SK-N-SH (cell line): ENCODE measurements at regions not wholly inside any gene's neighbourhood (a gene's known extent, or its start where the extent isn't known, plus 50 kb on each side); places are given as distances from the start of the nearest gene placed in this dataset.

Experiments used
- EP300 ChIP-seq, 2 experiments: IDR thresholded peaks; 2 replicates each; pipeline versions ENCODE4 v1.4.0 to v1.6.1; 2012; ENCODE audit warnings: borderline replicate concordance in 1 of 2, low read depth in 1 of 2, low read length in 1 of 2
- EZH2phosphoT487 ChIP-seq: fragments of 200-600 bp; sonication (generic); IDR thresholded peaks from 2 replicates; pipeline ENCODE4 v1.6.1; 2017; ENCODE audit warnings: low read depth, mixed run types, mild to moderate bottlenecking, antibody characterized with exemption, moderate library complexity, borderline replicate concordance
- FOSL2 ChIP-seq: IDR thresholded peaks from 2 replicates; pipeline ENCODE4 v1.4.0; 2012; ENCODE audit warnings: low read depth, mild to moderate bottlenecking, moderate library complexity, borderline replicate concordance
- GABPA ChIP-seq: IDR thresholded peaks from 2 replicates; pipeline ENCODE4 v1.4.0; 2012; ENCODE audit warnings: low read depth, mild to moderate bottlenecking
- NFIC ChIP-seq: IDR thresholded peaks from 2 replicates; pipeline ENCODE4 v1.4.0; 2012; ENCODE audit warnings: borderline replicate concordance
- NRF1 ChIP-seq: IDR thresholded peaks from 2 replicates; pipeline ENCODE4 v1.6.1; 2012; ENCODE audit warnings: low read depth, mild to moderate bottlenecking, low read length
- POLR2AphosphoS5 ChIP-seq: IDR thresholded peaks from 2 replicates; pipeline ENCODE4 v1.6.1; 2012; ENCODE audit warnings: low read depth, low read length
- RAD21 ChIP-seq: IDR thresholded peaks from 2 replicates; pipeline ENCODE4 v1.6.1; 2012; ENCODE audit warnings: mild to moderate bottlenecking, low read length
- RFX5 ChIP-seq: IDR thresholded peaks from 2 replicates; pipeline ENCODE4 v1.6.1; 2012; ENCODE audit warnings: mild to moderate bottlenecking, improper control_type of control experiment, low read length
- RXRA ChIP-seq: IDR thresholded peaks from 2 replicates; pipeline ENCODE4 v1.4.0; 2012; ENCODE audit warnings: low read depth, mild to moderate bottlenecking, borderline replicate concordance
- TF ChIP-seq, protein P1 (sequence below): fragments of 200-600 bp; sonication (generic); IDR thresholded peaks from 2 replicates; pipeline ENCODE4 v1.6.1; 2017; ENCODE audit warnings: antibody characterized with exemption, mild to moderate bottlenecking, moderate library complexity
- TF ChIP-seq, protein P2 (sequence below): IDR thresholded peaks from 2 replicates; pipeline ENCODE4 v1.4.0; 2012; ENCODE audit warnings: low read depth, borderline replicate concordance
- TF ChIP-seq, protein P3 (sequence below): fragments of 150-350 bp; IDR thresholded peaks from 2 replicates; pipeline ENCODE4 v1.6.1; 2017; ENCODE audit warnings: antibody characterized with exemption, low read length, low read depth, borderline replicate concordance
- TF ChIP-seq, protein P4 (sequence below): IDR thresholded peaks from 2 replicates; pipeline ENCODE4; 2012

DNA sequence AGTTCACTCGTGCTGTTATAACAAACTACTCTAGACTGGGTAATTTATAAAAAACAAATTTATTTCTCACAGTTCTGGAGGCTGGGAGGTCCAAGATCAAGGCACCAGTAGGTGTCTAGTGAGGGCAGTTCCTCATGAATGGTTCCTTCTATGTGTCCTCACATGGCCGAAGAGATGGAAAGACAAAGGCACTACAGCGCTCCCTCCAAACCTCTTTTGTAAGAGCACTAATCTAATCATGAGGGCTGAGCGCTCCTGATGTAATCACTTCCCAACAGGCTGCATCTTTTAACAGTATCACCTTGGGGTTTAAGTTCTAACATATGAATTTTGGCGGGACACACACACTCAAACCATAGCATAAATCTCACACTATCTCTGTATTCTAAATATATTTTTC, 54.0 kb upstream of the KANK4 start:
- TF ChIP-seq, protein P1, sequence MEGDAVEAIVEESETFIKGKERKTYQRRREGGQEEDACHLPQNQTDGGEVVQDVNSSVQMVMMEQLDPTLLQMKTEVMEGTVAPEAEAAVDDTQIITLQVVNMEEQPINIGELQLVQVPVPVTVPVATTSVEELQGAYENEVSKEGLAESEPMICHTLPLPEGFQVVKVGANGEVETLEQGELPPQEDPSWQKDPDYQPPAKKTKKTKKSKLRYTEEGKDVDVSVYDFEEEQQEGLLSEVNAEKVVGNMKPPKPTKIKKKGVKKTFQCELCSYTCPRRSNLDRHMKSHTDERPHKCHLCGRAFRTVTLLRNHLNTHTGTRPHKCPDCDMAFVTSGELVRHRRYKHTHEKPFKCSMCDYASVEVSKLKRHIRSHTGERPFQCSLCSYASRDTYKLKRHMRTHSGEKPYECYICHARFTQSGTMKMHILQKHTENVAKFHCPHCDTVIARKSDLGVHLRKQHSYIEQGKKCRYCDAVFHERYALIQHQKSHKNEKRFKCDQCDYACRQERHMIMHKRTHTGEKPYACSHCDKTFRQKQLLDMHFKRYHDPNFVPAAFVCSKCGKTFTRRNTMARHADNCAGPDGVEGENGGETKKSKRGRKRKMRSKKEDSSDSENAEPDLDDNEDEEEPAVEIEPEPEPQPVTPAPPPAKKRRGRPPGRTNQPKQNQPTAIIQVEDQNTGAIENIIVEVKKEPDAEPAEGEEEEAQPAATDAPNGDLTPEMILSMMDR: no peak
- no peak for TF ChIP-seq EP300 (IDR thresholded peaks at IDR 0.05; ENCODE audit: borderline replicate concordance in 1 of 2, low read depth in 1 of 2, low read length in 1 of 2)
- TF ChIP-seq NFIC: no peak
- TF ChIP-seq GABPA: no peak
- TF ChIP-seq, protein P2, sequence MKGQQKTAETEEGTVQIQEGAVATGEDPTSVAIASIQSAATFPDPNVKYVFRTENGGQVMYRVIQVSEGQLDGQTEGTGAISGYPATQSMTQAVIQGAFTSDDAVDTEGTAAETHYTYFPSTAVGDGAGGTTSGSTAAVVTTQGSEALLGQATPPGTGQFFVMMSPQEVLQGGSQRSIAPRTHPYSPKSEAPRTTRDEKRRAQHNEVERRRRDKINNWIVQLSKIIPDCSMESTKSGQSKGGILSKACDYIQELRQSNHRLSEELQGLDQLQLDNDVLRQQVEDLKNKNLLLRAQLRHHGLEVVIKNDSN: no peak
- TF ChIP-seq RAD21: no peak
- no peak for TF ChIP-seq FOSL2
- TF ChIP-seq, protein P3, sequence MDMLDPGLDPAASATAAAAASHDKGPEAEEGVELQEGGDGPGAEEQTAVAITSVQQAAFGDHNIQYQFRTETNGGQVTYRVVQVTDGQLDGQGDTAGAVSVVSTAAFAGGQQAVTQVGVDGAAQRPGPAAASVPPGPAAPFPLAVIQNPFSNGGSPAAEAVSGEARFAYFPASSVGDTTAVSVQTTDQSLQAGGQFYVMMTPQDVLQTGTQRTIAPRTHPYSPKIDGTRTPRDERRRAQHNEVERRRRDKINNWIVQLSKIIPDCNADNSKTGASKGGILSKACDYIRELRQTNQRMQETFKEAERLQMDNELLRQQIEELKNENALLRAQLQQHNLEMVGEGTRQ: no peak
- no peak for TF ChIP-seq POLR2AphosphoS5
- no peak for TF ChIP-seq EZH2phosphoT487
- no peak for TF ChIP-seq NRF1
- TF ChIP-seq RXRA: no peak
- TF ChIP-seq RFX5: no peak
- TF ChIP-seq, protein P4, sequence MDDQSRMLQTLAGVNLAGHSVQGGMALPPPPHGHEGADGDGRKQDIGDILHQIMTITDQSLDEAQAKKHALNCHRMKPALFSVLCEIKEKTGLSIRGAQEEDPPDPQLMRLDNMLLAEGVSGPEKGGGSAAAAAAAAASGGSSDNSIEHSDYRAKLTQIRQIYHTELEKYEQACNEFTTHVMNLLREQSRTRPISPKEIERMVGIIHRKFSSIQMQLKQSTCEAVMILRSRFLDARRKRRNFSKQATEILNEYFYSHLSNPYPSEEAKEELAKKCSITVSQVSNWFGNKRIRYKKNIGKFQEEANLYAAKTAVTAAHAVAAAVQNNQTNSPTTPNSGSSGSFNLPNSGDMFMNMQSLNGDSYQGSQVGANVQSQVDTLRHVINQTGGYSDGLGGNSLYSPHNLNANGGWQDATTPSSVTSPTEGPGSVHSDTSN: no peak
